ENCODE measurements at regions not wholly inside any gene's neighbourhood (a gene's known extent, or its start where the extent isn't known, plus 50 kb on each side); places are given as distances from the start of the nearest gene placed in this dataset.

GRCh38 chr5:3201941-3202340 is 393.7 kb upstream of the IRX1 start:
- in situ Hi-C loops (cut with MboI) (no loop called here), intact Hi-C loops (cut with micrococcal nuclease; ENCODE audit: unreplicated experiment) (no loop called here)
- Histone ChIP-seq H2AFZ (ENCODE audit: control insufficient read depth, low read depth, low read length) (no peak overlapping the region), H4K20me1 (ENCODE audit: control insufficient read depth, insufficient read depth) (no peaks in the 10 kb centered on the region), H3K27me3 (replicated peaks in 1 of 2; ENCODE audit: control insufficient read depth in 2 of 2, insufficient read depth in 2 of 2, low read length in 1 of 2) (no peaks in the 10 kb centered on the region), H3K36me3 (ENCODE audit: control insufficient read depth in 2 of 2, insufficient read depth in 2 of 2, low read length in 1 of 2) (no peaks in the 10 kb centered on the region), H3K9ac (ENCODE audit: control insufficient read depth, insufficient read depth, low read length) (no peak overlapping the region), H3K4me2 (ENCODE audit: control insufficient read depth, insufficient read depth) (no peak overlapping the region), H3K4me1 (ENCODE audit: control insufficient read depth, insufficient read depth, low read length) (no peaks in the 10 kb centered on the region), H3K9me3 (replicated peaks; ENCODE audit: control insufficient read depth, insufficient read depth, low read length) (no peaks in the 10 kb centered on the region; the same call in 2 of the 3 replicates), H3K27ac (ENCODE audit: control insufficient read depth, insufficient read depth) (no peak overlapping the region), H3K4me3 (no peak overlapping the region), H3K79me2 (ENCODE audit: control insufficient read depth, insufficient read depth, low read length) (no peaks in the 10 kb centered on the region)
- ATAC-seq (no peak), FAIRE-seq (no peak), DNase-seq (ENCODE audit: low read depth, low spot score) (no peak)
- WGBS (ENCODE audit: insufficient coverage, insufficient replicate concordance, low lambda C conversion rate, missing lambda C conversion rate), result 51% methylated on average over 6 of the region's 6 CpGs
- BruUV-seq (replicated peaks), result no TSS peak
- ChIA-PET SMC1A (ENCODE audit: uncharacterized antibody, unreplicated experiment) (no interaction called here), RAD21 (ENCODE audit: unreplicated experiment) (no interaction called here), CTCF (no interaction called here), POLR2A (no interaction called here)
- no peak for TF ChIP-seq NFYA (IDR thresholded peaks at IDR 0.05; ENCODE audit: borderline replicate concordance, low read depth, low read length)
- no peak for TF ChIP-seq RAD51 (IDR thresholded peaks at IDR 0.05)
- no peak for TF ChIP-seq JUNB (IDR thresholded peaks at IDR 0.05)
- no peak for TF ChIP-seq ZBED1 (IDR thresholded peaks at IDR 0.05; ENCODE audit: borderline replicate concordance)
- no peak for TF ChIP-seq GATAD2B (conservative IDR thresholded peaks at IDR 0.05; ENCODE audit: low read depth)
- TF ChIP-seq IRF3 (IDR thresholded peaks at IDR 0.05), result no peak
- no peak for TF ChIP-seq MLLT1 (IDR thresholded peaks at IDR 0.05)
- TF ChIP-seq RELA (IDR thresholded peaks at IDR 0.05; ENCODE audit: borderline replicate concordance, partially characterized antibody), result no peak
- TF ChIP-seq ATF3 (IDR thresholded peaks at IDR 0.05; ENCODE audit: borderline replicate concordance, extremely low read depth, low read depth, low read length), result no peak
- no peak for TF ChIP-seq ETV6 (conservative IDR thresholded peaks at IDR 0.05 in 1 of 2, IDR thresholded peaks at IDR 0.05 in 1 of 2; ENCODE audit: borderline replicate concordance in 1 of 2, low read depth in 1 of 2)
- TF ChIP-seq CHD4 (IDR thresholded peaks at IDR 0.05), result no peak
- TF ChIP-seq CHD2 (IDR thresholded peaks at IDR 0.05; ENCODE audit: borderline replicate concordance, low read depth, low read length), result no peak
- no peak for TF ChIP-seq PRDM15 (CRISPR knock-in tag; IDR thresholded peaks at IDR 0.05)
- no peak for TF ChIP-seq SMAD1 (IDR thresholded peaks at IDR 0.05; ENCODE audit: low read depth, partially characterized antibody)
- no peak for TF ChIP-seq ZNF384 (IDR thresholded peaks at IDR 0.05; ENCODE audit: borderline replicate concordance, low read depth, low read length)
- TF ChIP-seq NFXL1 (IDR thresholded peaks at IDR 0.05; ENCODE audit: borderline replicate concordance), result no peak
- TF ChIP-seq SMAD5 (IDR thresholded peaks at IDR 0.05; ENCODE audit: low read depth), result no peak
- no peak for TF ChIP-seq NR2F1 (conservative IDR thresholded peaks at IDR 0.05)
- no peak for TF ChIP-seq POLR2AphosphoS2 (IDR thresholded peaks at IDR 0.05; ENCODE audit: low read depth, low read length)
- TF ChIP-seq POLR2A (IDR thresholded peaks at IDR 0.05; ENCODE audit: low read depth, low read length), result no peak
